ENCODE measurements at regions not wholly inside any gene's neighbourhood (a gene's known extent, or its start where the extent isn't known, plus 50 kb on each side); places are given as distances from the start of the nearest gene placed in this dataset.
A peak's percentile ranks its signal among the peaks of the same experiment; 100 is the strongest.
"Not testable (repeated sequence)": the region's sequence is repeated elsewhere in the genome, so short reads cannot be mapped to it uniquely, and the experiment has no call there.

- no peak for DNase-seq (ENCODE audit: low read depth in 2 of 2)
Measured at GRCh38 chr15:69760258-69760845, 307.7 kb downstream of the RPLP1 start.

GRCh38 chr15:69760890-69761568 lies 308.4 kb downstream of the RPLP1 start:
- DNase-seq (ENCODE audit: low read depth in 2 of 2): peak; percentile 52 to 74

- no peak for DNase-seq (ENCODE audit: low read depth in 2 of 2)
Measured at GRCh38 chr15:69762373-69763148, 309.9 kb downstream of the RPLP1 start.

- DNase-seq (ENCODE audit: low read depth in 2 of 2): no peak
Measured at GRCh38 chr15:69763831-69764230, 311.2 kb downstream of the RPLP1 start.

GRCh38 chr15:69766156-69766555 lies 313.5 kb downstream of the RPLP1 start:
- DNase-seq (ENCODE audit: low read depth in 2 of 2): no peak

GRCh38 chr15:69767191-69767590 lies 314.6 kb downstream of the RPLP1 start:
- no peak for DNase-seq (ENCODE audit: low read depth in 2 of 2)

GRCh38 chr15:69769336-69769735 lies 316.7 kb downstream of the RPLP1 start:
- DNase-seq (ENCODE audit: low read depth in 2 of 2): not testable (repeated sequence)

GRCh38 chr15:69774258-69774657 lies 321.6 kb downstream of the RPLP1 start:
- not testable (repeated sequence) for DNase-seq (ENCODE audit: low read depth in 2 of 2)

GRCh38 chr15:69774711-69775110 lies 322.1 kb downstream of the RPLP1 start:
- DNase-seq (ENCODE audit: low read depth in 2 of 2): not testable (repeated sequence)

GRCh38 chr15:69777356-69777755 lies 320.4 kb downstream of the TLE3 start:
- no peak for DNase-seq (ENCODE audit: low read depth in 2 of 2)

- DNase-seq (ENCODE audit: low read depth in 2 of 2): no peak
Measured at GRCh38 chr15:69780374-69780773, 317.3 kb downstream of the TLE3 start.

- no peak for DNase-seq (ENCODE audit: low read depth in 2 of 2)
Measured at GRCh38 chr15:69780981-69781380, 316.7 kb downstream of the TLE3 start.

- no peak for DNase-seq (ENCODE audit: low read depth in 2 of 2)
Measured at GRCh38 chr15:69781411-69782125, 316.1 kb downstream of the TLE3 start.

GRCh38 chr15:69782139-69782658 lies 315.5 kb downstream of the TLE3 start:
- no peak for DNase-seq (ENCODE audit: low read depth in 2 of 2)

- DNase-seq (ENCODE audit: low read depth in 2 of 2): no peak
Measured at GRCh38 chr15:69782809-69783208, 314.9 kb downstream of the TLE3 start.

GRCh38 chr15:69783211-69783610 lies 314.5 kb downstream of the TLE3 start:
- DNase-seq (ENCODE audit: low read depth in 2 of 2): no peak

- no peak for DNase-seq (ENCODE audit: low read depth in 2 of 2)
Measured at GRCh38 chr15:69784798-69785566, 312.7 kb downstream of the TLE3 start.

- no peak for DNase-seq (ENCODE audit: low read depth in 2 of 2)
Measured at GRCh38 chr15:69786136-69786701, 311.5 kb downstream of the TLE3 start.

GRCh38 chr15:69787791-69788190 lies 309.9 kb downstream of the TLE3 start:
- DNase-seq (ENCODE audit: low read depth in 2 of 2): no peak

- no peak for DNase-seq (ENCODE audit: low read depth in 2 of 2)
Measured at GRCh38 chr15:69789648-69790393, 307.9 kb downstream of the TLE3 start.

Measured in stimulated activated CD4-positive, alpha-beta T cell treated with anti-CD3 and anti-CD28 coated beads, Interleukin-4, amount 100 ng/mL, for 48 hours (primary cell).